ENCODE measurements at regions not wholly inside any gene's neighbourhood (a gene's known extent, or its start where the extent isn't known, plus 50 kb on each side); places are given as distances from the start of the nearest gene placed in this dataset.

DNA sequence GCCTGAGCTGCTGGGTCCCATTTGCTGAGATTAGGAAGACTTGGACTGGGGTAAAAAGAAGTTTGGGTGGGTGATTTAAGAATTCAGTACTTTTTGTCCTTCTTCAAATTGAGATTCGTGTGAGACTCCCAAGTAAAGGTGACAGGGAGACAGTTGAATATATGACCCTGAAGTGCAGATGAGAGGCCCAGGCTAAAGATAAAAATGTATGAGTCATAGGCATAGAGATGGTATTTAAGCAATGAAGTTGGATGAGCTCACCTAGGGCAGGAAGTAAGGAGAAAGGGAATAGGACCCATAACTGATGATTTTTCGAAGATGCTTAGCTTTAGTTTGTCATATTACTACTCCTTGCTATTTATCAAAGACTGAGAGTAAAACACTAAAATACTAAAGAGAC, 255.9 kb upstream of the ADRA1B start:
- no peak for TF ChIP-seq POLR2A (IDR thresholded peaks at IDR 0.05; ENCODE audit: low read depth, low read length)
- TF ChIP-seq, protein P1, sequence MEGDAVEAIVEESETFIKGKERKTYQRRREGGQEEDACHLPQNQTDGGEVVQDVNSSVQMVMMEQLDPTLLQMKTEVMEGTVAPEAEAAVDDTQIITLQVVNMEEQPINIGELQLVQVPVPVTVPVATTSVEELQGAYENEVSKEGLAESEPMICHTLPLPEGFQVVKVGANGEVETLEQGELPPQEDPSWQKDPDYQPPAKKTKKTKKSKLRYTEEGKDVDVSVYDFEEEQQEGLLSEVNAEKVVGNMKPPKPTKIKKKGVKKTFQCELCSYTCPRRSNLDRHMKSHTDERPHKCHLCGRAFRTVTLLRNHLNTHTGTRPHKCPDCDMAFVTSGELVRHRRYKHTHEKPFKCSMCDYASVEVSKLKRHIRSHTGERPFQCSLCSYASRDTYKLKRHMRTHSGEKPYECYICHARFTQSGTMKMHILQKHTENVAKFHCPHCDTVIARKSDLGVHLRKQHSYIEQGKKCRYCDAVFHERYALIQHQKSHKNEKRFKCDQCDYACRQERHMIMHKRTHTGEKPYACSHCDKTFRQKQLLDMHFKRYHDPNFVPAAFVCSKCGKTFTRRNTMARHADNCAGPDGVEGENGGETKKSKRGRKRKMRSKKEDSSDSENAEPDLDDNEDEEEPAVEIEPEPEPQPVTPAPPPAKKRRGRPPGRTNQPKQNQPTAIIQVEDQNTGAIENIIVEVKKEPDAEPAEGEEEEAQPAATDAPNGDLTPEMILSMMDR (IDR thresholded peaks at IDR 0.05; ENCODE audit: extremely low read depth in 1 of 2, insufficient read depth in 1 of 2, low read depth in 1 of 2, low read length in 2 of 2), result no peak
- TF ChIP-seq POLR2AphosphoS5 (IDR thresholded peaks at IDR 0.05; ENCODE audit: insufficient read depth, low read depth, low read length), result no peak
- TF ChIP-seq EZH2 (IDR thresholded peaks at IDR 0.05; ENCODE audit: borderline replicate concordance, low read depth, low read length, severe bottlenecking), result no peak
- no peak for TF ChIP-seq GATA2 (IDR thresholded peaks at IDR 0.05; ENCODE audit: insufficient read depth, insufficient read length, low read depth, low read length)
- no peak for TF ChIP-seq MYC (IDR thresholded peaks at IDR 0.05; ENCODE audit: low read depth, low read length)
- TF ChIP-seq, protein P2, sequence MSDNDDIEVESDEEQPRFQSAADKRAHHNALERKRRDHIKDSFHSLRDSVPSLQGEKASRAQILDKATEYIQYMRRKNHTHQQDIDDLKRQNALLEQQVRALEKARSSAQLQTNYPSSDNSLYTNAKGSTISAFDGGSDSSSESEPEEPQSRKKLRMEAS (IDR thresholded peaks at IDR 0.05; ENCODE audit: insufficient read depth, insufficient read length), result no peak
